CD8-positive, alpha-beta memory T cell (primary cell): ENCODE measurements at regions not wholly inside any gene's neighbourhood (a gene's known extent, or its start where the extent isn't known, plus 50 kb on each side); places are given as distances from the start of the nearest gene placed in this dataset.

Experiments used
- CTCF ChIA-PET: fragments of 350-600 bp; sonication (Branson Sonifier 250); formaldehyde crosslinking; loops from one replicate; lab custom pipeline; 2021; ENCODE audit warnings: antibody characterized with exemption; lab: Charles Lee
- POLR2A ChIA-PET: fragments of 350-600 bp; sonication (Branson Sonifier 250); formaldehyde crosslinking; loops from one replicate; lab custom pipeline; 2021; ENCODE audit warnings: antibody characterized with exemption; lab: Charles Lee
- DNase-seq, 5 donors: peaks; one replicate each; pipeline versions ENCODE4 v3.0.0 to v3.0.0-alpha.2; 2020 to 2022; ENCODE audit warnings: mixed read lengths in 1 of 5
- H3K27ac ChIP-seq: one replicate; pipeline ENCODE4 v1.7.0; 2013; ENCODE audit warnings: low read depth, mild to moderate bottlenecking, low read length, moderate library complexity
- H3K27me3 ChIP-seq: 2 replicates; pipeline ENCODE4 v1.7.0; 2013; ENCODE audit warnings: low read length, mild to moderate bottlenecking; ENCODE audit not compliant: insufficient read depth, poor library complexity, severe bottlenecking
- H3K36me3 ChIP-seq: 2 replicates; pipeline ENCODE4 v1.7.0; 2013; ENCODE audit warnings: mild to moderate bottlenecking, low read length, moderate library complexity; ENCODE audit not compliant: insufficient read depth
- H3K4me1 ChIP-seq: 2 replicates; pipeline ENCODE4 v1.7.0; 2013; ENCODE audit warnings: mild to moderate bottlenecking, low read length, moderate library complexity; ENCODE audit not compliant: insufficient read depth
- H3K4me3 ChIP-seq: 2 replicates; pipeline ENCODE4 v1.7.0; 2013; ENCODE audit warnings: mild to moderate bottlenecking, low read length
- H3K9me3 ChIP-seq: 2 replicates; pipeline ENCODE4 v1.7.0; 2013; ENCODE audit warnings: mild to moderate bottlenecking, low read length
- H3K27ac Mint-ChIP-seq, 8 donors: one replicate each; pipeline ENCODE4 v1.8.0; 2020 to 2021; ENCODE audit warnings: mixed read lengths in 8 of 8, mild to moderate bottlenecking in 6 of 8, inconsistent platforms in 3 of 8, moderate library complexity in 3 of 8
- H3K27me3 Mint-ChIP-seq, 2 donors: one replicate each; pipeline ENCODE4 v1.8.0; 2020 to 2021; ENCODE audit warnings: mixed read lengths in 2 of 2, mild to moderate bottlenecking in 1 of 2, moderate library complexity in 1 of 2
- H3K36me3 Mint-ChIP-seq, 3 donors: one replicate each; pipeline ENCODE4 v1.8.0; 2020 to 2021; ENCODE audit warnings: mixed read lengths in 3 of 3, inconsistent platforms in 1 of 3, mild to moderate bottlenecking in 1 of 3
- H3K4me1 Mint-ChIP-seq, 3 donors: one replicate each; pipeline ENCODE4 v1.8.0; 2020 to 2021; ENCODE audit warnings: mixed read lengths in 3 of 3, inconsistent platforms in 1 of 3, mild to moderate bottlenecking in 1 of 3
- H3K4me3 Mint-ChIP-seq, 7 donors: one replicate each; pipeline ENCODE4 v1.8.0; 2020 to 2021; ENCODE audit warnings: mixed read lengths in 7 of 7, mild to moderate bottlenecking in 6 of 7, moderate library complexity in 4 of 7, inconsistent platforms in 2 of 7
- H3K9me3 Mint-ChIP-seq, 5 donors: one replicate each; pipeline ENCODE4 v1.8.0; 2020 to 2022; ENCODE audit warnings: mixed read lengths in 5 of 5, mild to moderate bottlenecking in 3 of 5, moderate library complexity in 2 of 5, inconsistent platforms in 1 of 5

GRCh38 chr10:129330211-129330610, 136.8 kb upstream of the MGMT start:
- Mint-ChIP-seq H3K4me3 (no peak overlapping the region), H3K4me1 (no peaks in the 10 kb centered on the region), H3K36me3 (peaks cover 0 to 2% (median 0%) of the 10 kb centered on the region in 3 donors), H3K27ac (no peak overlapping the region), H3K27me3 (peaks cover 0 to 3% of the 10 kb centered on the region in 2 donors), H3K9me3 (no peaks in the 10 kb centered on the region)
- ChIA-PET POLR2A (no interaction called here), CTCF (interaction anchor here (4.4 kb wide), 1 partner anchor 297 kb away, joined by 31 read pairs; no protein-coding TSS in a partner anchor)
- H3K27me3 ChIP-seq: no peaks in the 10 kb centered on the region
- H3K36me3 ChIP-seq: no peaks in the 10 kb centered on the region
- H3K9me3 ChIP-seq: no peaks in the 10 kb centered on the region
- no peaks in the 10 kb centered on the region for H3K4me1 ChIP-seq
- no peak overlapping the region for H3K4me3 ChIP-seq
- DNase-seq: no peak
- no peak overlapping the region for H3K27ac ChIP-seq

GRCh38 chr10:129331207-129331838, 135.7 kb upstream of the MGMT start:
- no peaks in the 10 kb centered on the region for H3K27me3 ChIP-seq
- no peak overlapping the region for H3K27ac ChIP-seq
- Mint-ChIP-seq H3K4me1 (no peaks in the 10 kb centered on the region), H3K36me3 (no peaks in the 10 kb centered on the region), H3K27me3 (peaks cover 0 to 5% of the 10 kb centered on the region in 2 donors), H3K4me3 (no peak overlapping the region), H3K9me3 (no peaks in the 10 kb centered on the region), H3K27ac (no peak overlapping the region)
- ChIA-PET CTCF (interaction anchor here (4.4 kb wide), 1 partner anchor 299 kb away, joined by 31 read pairs; no protein-coding TSS in a partner anchor), POLR2A (no interaction called here)
- H3K4me3 ChIP-seq: no peak overlapping the region
- H3K4me1 ChIP-seq: no peaks in the 10 kb centered on the region
- H3K36me3 ChIP-seq: no peaks in the 10 kb centered on the region
- H3K9me3 ChIP-seq: no peaks in the 10 kb centered on the region
- DNase-seq: no peak

- no peaks in the 10 kb centered on the region for H3K9me3 Mint-ChIP-seq
- no peaks in the 10 kb centered on the region for H3K4me1 Mint-ChIP-seq
- no peaks in the 10 kb centered on the region for H3K4me1 ChIP-seq
- no peak for DNase-seq
- H3K9me3 ChIP-seq: no peaks in the 10 kb centered on the region
- no peaks in the 10 kb centered on the region for H3K27me3 ChIP-seq
- H3K36me3 ChIP-seq: no peaks in the 10 kb centered on the region
- ChIA-PET POLR2A (no interaction called here), CTCF (interaction anchor here (4.4 kb wide), 1 partner anchor 299 kb away, joined by 31 read pairs; no protein-coding TSS in a partner anchor)
- H3K27me3 Mint-ChIP-seq: peaks cover 0 to 5% of the 10 kb centered on the region in 2 donors
- H3K27ac Mint-ChIP-seq: no peak overlapping the region
- no peak overlapping the region for H3K27ac ChIP-seq
- no peaks in the 10 kb centered on the region for H3K36me3 Mint-ChIP-seq
- no peak overlapping the region for H3K4me3 ChIP-seq
- H3K4me3 Mint-ChIP-seq: no peak overlapping the region
These were observed 135.2 kb upstream of the MGMT start for GRCh38 chr10:129331839-129332220.

GRCh38 chr10:129332476-129332875, 134.6 kb upstream of the MGMT start:
- no peak overlapping the region for H3K4me3 ChIP-seq
- Mint-ChIP-seq H3K36me3 (no peaks in the 10 kb centered on the region), H3K27ac (no peak overlapping the region), H3K4me3 (no peak overlapping the region), H3K9me3 (no peaks in the 10 kb centered on the region), H3K27me3 (peaks cover 0 to 5% of the 10 kb centered on the region in 2 donors), H3K4me1 (no peaks in the 10 kb centered on the region)
- no peak overlapping the region for H3K27ac ChIP-seq
- no peaks in the 10 kb centered on the region for H3K36me3 ChIP-seq
- ChIA-PET CTCF (interaction anchor here (4.4 kb wide), 1 partner anchor 300 kb away, joined by 31 read pairs; no protein-coding TSS in a partner anchor), POLR2A (no interaction called here)
- H3K4me1 ChIP-seq: no peaks in the 10 kb centered on the region
- H3K27me3 ChIP-seq: no peaks in the 10 kb centered on the region
- H3K9me3 ChIP-seq: no peaks in the 10 kb centered on the region
- peak in 1 of 5 donors; percentile 32 for DNase-seq

- CTCF ChIA-PET: interaction anchor here (4.4 kb wide), 1 partner anchor 301 kb away, joined by 31 read pairs; no protein-coding TSS in a partner anchor
- Mint-ChIP-seq H3K4me1 (no peaks in the 10 kb centered on the region), H3K27me3 (peaks cover 0 to 5% of the 10 kb centered on the region in 2 donors), H3K4me3 (no peak overlapping the region), H3K9me3 (no peaks in the 10 kb centered on the region), H3K36me3 (no peaks in the 10 kb centered on the region), H3K27ac (no peak overlapping the region)
- Histone ChIP-seq H3K9me3 (no peaks in the 10 kb centered on the region), H3K4me1 (no peaks in the 10 kb centered on the region), H3K27ac (no peak overlapping the region), H3K27me3 (no peaks in the 10 kb centered on the region), H3K36me3 (no peaks in the 10 kb centered on the region), H3K4me3 (no peak overlapping the region)
- DNase-seq: no peak
- POLR2A ChIA-PET: no interaction called here
These were observed 133.3 kb upstream of the MGMT start for GRCh38 chr10:129333706-129334105.

GRCh38 chr10:129334266-129334665, 132.8 kb upstream of the MGMT start:
- no peaks in the 10 kb centered on the region for H3K36me3 ChIP-seq
- H3K27me3 ChIP-seq: no peaks in the 10 kb centered on the region
- H3K27ac ChIP-seq: no peak overlapping the region
- Mint-ChIP-seq H3K27ac (no peak overlapping the region), H3K27me3 (peaks cover 0 to 5% of the 10 kb centered on the region in 2 donors), H3K36me3 (no peaks in the 10 kb centered on the region), H3K4me1 (no peaks in the 10 kb centered on the region), H3K4me3 (no peak overlapping the region), H3K9me3 (no peaks in the 10 kb centered on the region)
- no peak for DNase-seq
- POLR2A ChIA-PET: interaction anchor here (0.6 kb wide), 1 partner anchor 62 kb away, joined by 4 read pairs; no protein-coding TSS in a partner anchor
- no peaks in the 10 kb centered on the region for H3K9me3 ChIP-seq
- H3K4me1 ChIP-seq: no peaks in the 10 kb centered on the region
- no peak overlapping the region for H3K4me3 ChIP-seq
- CTCF ChIA-PET: no interaction called here

GRCh38 chr10:129335396-129335795, 131.6 kb upstream of the MGMT start:
- Mint-ChIP-seq H3K4me3 (no peak overlapping the region), H3K27ac (no peak overlapping the region), H3K9me3 (no peaks in the 10 kb centered on the region), H3K4me1 (no peaks in the 10 kb centered on the region), H3K27me3 (peaks cover 0 to 7% of the 10 kb centered on the region in 2 donors), H3K36me3 (no peaks in the 10 kb centered on the region)
- Histone ChIP-seq H3K4me1 (no peaks in the 10 kb centered on the region), H3K9me3 (no peaks in the 10 kb centered on the region), H3K27ac (no peak overlapping the region), H3K27me3 (no peaks in the 10 kb centered on the region), H3K36me3 (no peaks in the 10 kb centered on the region), H3K4me3 (no peak overlapping the region)
- ChIA-PET CTCF (no interaction called here), POLR2A (no interaction called here)
- DNase-seq: no peak

- Mint-ChIP-seq H3K27ac (no peak overlapping the region), H3K4me3 (no peak overlapping the region), H3K4me1 (no peaks in the 10 kb centered on the region), H3K36me3 (no peaks in the 10 kb centered on the region), H3K27me3 (peaks cover 0 to 8% of the 10 kb centered on the region in 2 donors), H3K9me3 (no peaks in the 10 kb centered on the region)
- DNase-seq: no peak
- H3K4me1 ChIP-seq: no peaks in the 10 kb centered on the region
- H3K27ac ChIP-seq: no peak overlapping the region
- ChIA-PET POLR2A (interaction anchor here (0.7 kb wide), 1 partner anchor 297 kb away, joined by 4 read pairs; no protein-coding TSS in a partner anchor), CTCF (no interaction called here)
- H3K27me3 ChIP-seq: no peaks in the 10 kb centered on the region
- no peak overlapping the region for H3K4me3 ChIP-seq
- H3K9me3 ChIP-seq: no peaks in the 10 kb centered on the region
- no peaks in the 10 kb centered on the region for H3K36me3 ChIP-seq
These were observed 131.1 kb upstream of the MGMT start for GRCh38 chr10:129335942-129336341.
